HCT116 (cell line): ENCODE measurements at regions not wholly inside any gene's neighbourhood (a gene's known extent, or its start where the extent isn't known, plus 50 kb on each side); places are given as distances from the start of the nearest gene placed in this dataset.

Experiments used
- ATAC-seq: fragments of 200-7000 bp; cut with Tn5 transposase; 2 replicates; pipeline ENCODE4 v1.9.1; 2020; ENCODE audit warnings: mild to moderate bottlenecking, moderate library complexity
- BruUV-seq: library from RNA; stranded (reverse); fragments of 400-500 nt; replicated peaks from 2 replicates; lab custom pipeline; 2021; lab: Mats Ljungman, UMichigan
- CTCF ChIA-PET: fragments of 300-600 bp; sonication (Branson Sonifier 250); formaldehyde crosslinking; loops from one replicate; lab custom pipeline; 2021; ENCODE audit warnings: antibody characterized with exemption; lab: Charles Lee
- POLR2A ChIA-PET: fragments of 300-600, 350-600 bp; sonication (Branson Sonifier 250); formaldehyde crosslinking; loops from one replicate; lab custom pipeline; 2021; ENCODE audit warnings: antibody characterized with exemption; lab: Charles Lee
- RAD21 ChIA-PET, 2 experiments: fragments of 300-600 bp; sonication (Branson Sonifier 250); formaldehyde crosslinking; loops; one replicate each; lab custom pipeline; 2023; ENCODE audit warnings: low total read pairs in 2 of 2; ENCODE audit not compliant: uncharacterized antibody in 2 of 2, unreplicated experiment in 2 of 2, low non-redundant PET in 1 of 2; lab: Charles Lee
- DNase-seq: peaks from one replicate; pipeline ENCODE4 v3.0.0-alpha.2; 2010; ENCODE audit warnings: low read depth, low spot score
- H2AFZ ChIP-seq: fragments of 200-600 bp; shearing (Covaris generic), sonication (generic); 2 replicates; pipeline ENCODE4 v1.6.1; 2017; ENCODE audit warnings: low read depth, mixed run types, mixed read lengths, antibody characterized with exemption, low read length; ENCODE audit not compliant: poor library complexity, severe bottlenecking
- H3K27ac ChIP-seq: 2 replicates; pipeline ENCODE4 v1.5.1; 2012; ENCODE audit warnings: low read depth, low read length
- H3K27me3 ChIP-seq: fragments of 200-600 bp; sonication (generic); 2 replicates; pipeline ENCODE4 v1.6.1; 2016; ENCODE audit warnings: mixed run types, low read length, mixed read lengths; ENCODE audit not compliant: insufficient read depth
- H3K36me3 ChIP-seq, 2 experiments: fragments of 200-500 bp in 1 of 2; fragments of 200-600 bp in 1 of 2; sonication (Bioruptor generic) in 1 of 2; sonication (generic) in 1 of 2; 2 replicates each; pipeline versions ENCODE4 v1.5.1 to v1.6.1; 2014 to 2016; ENCODE audit warnings: low read length in 2 of 2, inconsistent platforms in 1 of 2, mixed read lengths in 1 of 2, mixed run types in 1 of 2; ENCODE audit not compliant: insufficient read depth in 2 of 2, control insufficient read depth in 1 of 2
- H3K4me1 ChIP-seq, 2 experiments: fragments of 200-600 bp in 1 of 2; sonication (generic) in 1 of 2; 2 replicates each; pipeline versions ENCODE4 v1.5.1 to v1.6.1; 2012 to 2017; ENCODE audit warnings: low read length in 2 of 2, inconsistent platforms in 1 of 2, mild to moderate bottlenecking in 1 of 2, mixed read lengths in 1 of 2, mixed run types in 1 of 2, moderate library complexity in 1 of 2; ENCODE audit not compliant: insufficient read depth in 2 of 2, control insufficient read depth in 1 of 2
- H3K4me2 ChIP-seq: fragments of 200-600 bp; sonication (generic); 2 replicates; pipeline ENCODE4 v1.6.1; 2017; ENCODE audit warnings: mixed run types, low read length, mixed read lengths
- H3K4me3 ChIP-seq, 2 experiments: fragments of 200-600 bp in 1 of 2; sonication (generic) in 1 of 2; replicated peaks in 1 of 2; 2 replicates each; pipeline ENCODE4 v1.5.1; 2011 to 2016; ENCODE audit warnings: low read length in 2 of 2, control low read depth in 1 of 2, low read depth in 1 of 2, mild to moderate bottlenecking in 1 of 2, mixed read lengths in 1 of 2, mixed run types in 1 of 2
- H3K79me2 ChIP-seq: fragments of 200-600 bp; sonication (generic); 2 replicates; pipeline ENCODE4 v1.6.1; 2017; ENCODE audit warnings: mild to moderate bottlenecking, mixed run types, low read length, moderate library complexity, mixed read lengths; ENCODE audit not compliant: insufficient read depth
- H3K9ac ChIP-seq: fragments of 200-600 bp; sonication (generic); 2 replicates; pipeline ENCODE4 v1.6.1; 2016; ENCODE audit warnings: low read length, mixed read lengths
- H3K9me2 ChIP-seq: fragments of 200-600 bp; sonication (generic), shearing (Covaris generic); 2 replicates; pipeline ENCODE4 v1.6.1; 2017; ENCODE audit warnings: mixed run types, mild to moderate bottlenecking, moderate library complexity; ENCODE audit not compliant: insufficient read depth
- H3K9me3 ChIP-seq, 2 experiments: fragments of 200-500 bp in 1 of 2; fragments of 200-600 bp in 1 of 2; sonication (Bioruptor generic) in 1 of 2; sonication (generic) in 1 of 2; 2 replicates each; pipeline ENCODE4 v1.6.1; 2014 to 2017; ENCODE audit warnings: low read length in 2 of 2, mixed read lengths in 2 of 2, inconsistent platforms in 1 of 2, low read depth in 1 of 2, mild to moderate bottlenecking in 1 of 2, mixed run types in 1 of 2, moderate library complexity in 1 of 2; ENCODE audit not compliant: control insufficient read depth in 1 of 2, insufficient read depth in 1 of 2
- H4K20me1 ChIP-seq: fragments of 200-600 bp; sonication (generic), shearing (Covaris generic); 2 replicates; pipeline ENCODE4 v1.6.1; 2017; ENCODE audit warnings: mixed run types, mild to moderate bottlenecking, moderate library complexity; ENCODE audit not compliant: insufficient read depth
- EZH2phosphoT487 ChIP-seq: fragments of 200-600 bp; IDR thresholded peaks from 2 replicates; pipeline ENCODE4 v1.6.1; 2018; ENCODE audit warnings: antibody characterized with exemption, borderline replicate concordance
- FOSL1 ChIP-seq: IDR thresholded peaks from 2 replicates; pipeline ENCODE4 v1.6.1; 2012; ENCODE audit warnings: low read depth
- POLR2AphosphoS5 ChIP-seq: IDR thresholded peaks from 2 replicates; pipeline ENCODE4 v1.6.1; 2011; ENCODE audit warnings: mild to moderate bottlenecking, low read depth, low read length, moderate library complexity
- RAD21 ChIP-seq: IDR thresholded peaks from 2 replicates; pipeline ENCODE4 v1.6.1; 2012; ENCODE audit warnings: low read depth, mild to moderate bottlenecking
- REST ChIP-seq: IDR thresholded peaks from 2 replicates; pipeline ENCODE4 v1.6.1; 2012; ENCODE audit warnings: low read depth
- SP1 ChIP-seq: IDR thresholded peaks from 2 replicates; pipeline ENCODE4 v1.6.1; 2012; ENCODE audit warnings: low read depth
- SRF ChIP-seq: IDR thresholded peaks from 2 replicates; pipeline ENCODE4 v1.6.1; 2012; ENCODE audit warnings: low read depth
- ZNF274 ChIP-seq: fragments of 200-500 bp; sonication (Bioruptor generic); IDR thresholded peaks from 2 replicates; pipeline ENCODE4 v1.6.1; 2014; ENCODE audit warnings: mild to moderate bottlenecking, low read depth, low read length, inconsistent platforms
- intact Hi-C: fragments of 100-400 bp; cut with micrococcal nuclease; formaldehyde crosslinking; loops from 2 replicates; pipeline ENCODE4 v1.10.0; 2022
- TF ChIP-seq, protein P1 (sequence below): IDR thresholded peaks from 2 replicates; pipeline ENCODE4 v1.6.1; 2012

- Histone ChIP-seq H3K4me1 (peaks cover 0 to 9% of the 10 kb centered on the region in 2 experiments; a peak in 1 of 4 replicates), H3K9me3 (no peaks in the 10 kb centered on the region), H4K20me1 (no peaks in the 10 kb centered on the region), H3K27me3 (no peaks in the 10 kb centered on the region), H3K36me3 (no peaks in the 10 kb centered on the region), H3K9ac (no peak overlapping the region), H3K79me2 (no peaks in the 10 kb centered on the region), H2AFZ (no peak overlapping the region), H3K4me3 (no peak overlapping the region), H3K27ac (no peak overlapping the region), H3K4me2 (no peak overlapping the region), H3K9me2 (no peaks in the 10 kb centered on the region)
- CTCF ChIA-PET: no interaction called here
- TF ChIP-seq POLR2AphosphoS5: no peak
- TF ChIP-seq SRF: no peak
- TF ChIP-seq, protein P1, sequence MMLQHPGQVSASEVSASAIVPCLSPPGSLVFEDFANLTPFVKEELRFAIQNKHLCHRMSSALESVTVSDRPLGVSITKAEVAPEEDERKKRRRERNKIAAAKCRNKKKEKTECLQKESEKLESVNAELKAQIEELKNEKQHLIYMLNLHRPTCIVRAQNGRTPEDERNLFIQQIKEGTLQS: no peak
- TF ChIP-seq FOSL1: no peak
- TF ChIP-seq RAD21: no peak
- TF ChIP-seq SP1: no peak
- no peak for TF ChIP-seq ZNF274
- no peak for TF ChIP-seq REST
- TF ChIP-seq EZH2phosphoT487: no peak
- intact Hi-C loops: no loop called here
- ATAC-seq: no peak
- POLR2A ChIA-PET: no interaction called here
- no peak for DNase-seq
- RAD21 ChIA-PET: no interaction called here
- BruUV-seq: no TSS peak
Observed at GRCh38 chr9:79008916-79009315, 562.8 kb upstream of the TLE4 start.
